Tibial nerve (tissue), 3 donors: ENCODE measurements at regions not wholly inside any gene's neighbourhood (a gene's known extent, or its start where the extent isn't known, plus 50 kb on each side); places are given as distances from the start of the nearest gene placed in this dataset.

ENCODE experiments used
- CTCF ChIP-seq, 5 experiments: fragments of 200-600 bp in 3 of 5; fragments of 450-650 bp in 2 of 5; sonication (generic) in 3 of 5; IDR thresholded peaks; one replicate each; pipeline ENCODE4 v1.5.1; 2016 to 2019; ENCODE audit warnings: antibody characterized with exemption in 5 of 5, mild to moderate bottlenecking in 3 of 5, moderate library complexity in 2 of 5
- POLR2A ChIP-seq, 2 donors: fragments of 450-650 bp; IDR thresholded peaks; one replicate each; pipeline ENCODE4 v1.6.1; 2017; ENCODE audit warnings: antibody characterized with exemption in 2 of 2, mild to moderate bottlenecking in 2 of 2, moderate library complexity in 2 of 2

- TF ChIP-seq CTCF (IDR thresholded peaks at IDR 0.05) (no peak), POLR2A (IDR thresholded peaks at IDR 0.05) (no peak)
These were observed 52.0 kb upstream of the AMZ2 start for GRCh38 chr17:68195667-68196393.
